ENCODE measurements at regions not wholly inside any gene's neighbourhood (a gene's known extent, or its start where the extent isn't known, plus 50 kb on each side); places are given as distances from the start of the nearest gene placed in this dataset.

DNA sequence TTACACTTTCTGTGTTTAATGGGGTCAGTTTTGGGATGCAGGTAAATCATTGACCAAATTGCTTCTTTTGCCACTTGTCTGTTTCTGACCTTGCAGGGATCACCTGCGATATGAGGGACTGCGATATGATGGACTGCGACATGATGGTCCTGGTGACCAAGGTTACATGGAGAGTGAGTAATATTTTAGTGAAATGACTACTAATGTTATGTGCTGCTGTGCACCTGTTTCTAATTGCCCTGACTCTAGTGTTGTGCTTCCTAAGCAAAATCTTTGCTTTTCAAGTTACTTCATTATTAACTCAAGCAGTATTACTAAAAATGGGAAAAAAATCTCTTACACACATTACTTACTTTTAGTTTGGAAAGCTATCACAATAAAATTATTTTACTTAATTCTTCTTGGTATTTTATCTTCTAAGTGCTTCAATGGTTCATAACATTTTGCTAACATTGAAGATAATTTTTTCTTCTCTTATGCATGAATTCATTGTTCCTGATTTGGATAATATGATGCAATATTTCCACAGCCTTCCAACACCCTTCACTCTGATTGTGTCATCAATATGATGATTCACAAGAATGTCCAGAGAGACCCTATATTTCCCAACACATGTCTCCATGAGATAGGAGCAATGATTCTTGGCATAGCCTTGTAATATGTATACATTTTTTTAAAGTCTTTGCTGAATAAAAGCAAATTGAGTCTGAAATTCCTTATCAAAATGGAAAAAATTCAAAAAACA lies 306.2 kb upstream of the AKR1E2 start:
- no peak for DNase-seq

DNA sequence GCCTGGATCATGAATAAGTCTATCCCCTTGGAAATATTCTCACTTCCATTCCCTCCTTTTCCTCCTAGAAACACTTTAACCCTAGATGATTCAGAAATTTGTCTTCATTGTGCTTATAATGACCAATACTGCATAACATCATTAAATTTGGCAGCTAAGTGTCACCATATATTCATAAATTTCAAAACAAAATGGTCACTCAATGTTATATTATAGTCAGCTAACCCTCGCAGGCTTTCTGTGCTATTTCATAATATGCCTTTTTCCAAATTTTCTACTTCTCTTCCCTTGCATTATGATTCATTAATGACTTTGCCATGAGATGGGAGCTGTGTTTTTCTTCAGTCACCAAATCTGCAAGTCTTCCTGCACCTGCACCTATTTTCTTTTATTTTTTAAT lies 308.3 kb upstream of the AKR1E2 start:
- no peak for DNase-seq

DNA sequence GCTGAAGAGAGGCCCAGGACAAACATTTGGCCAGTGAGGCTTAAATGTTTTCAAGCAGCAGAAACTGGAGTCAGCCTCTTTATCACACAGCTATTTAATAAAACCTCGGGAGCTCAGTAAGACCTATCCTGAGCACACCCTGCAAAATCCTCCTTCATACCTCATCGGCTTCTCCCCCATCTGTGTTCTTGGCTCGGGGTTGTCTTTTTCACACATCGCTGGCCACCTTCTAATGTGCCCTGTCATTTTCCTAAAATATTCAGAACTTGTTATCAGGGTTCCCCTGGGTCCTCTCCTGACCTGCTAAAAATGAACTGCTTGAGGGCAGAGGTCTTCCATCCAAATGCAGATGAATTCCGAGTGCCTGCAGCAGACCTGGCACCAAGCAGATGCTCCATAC lies 310.3 kb upstream of the AKR1E2 start:
- DNase-seq, result no peak

DNA sequence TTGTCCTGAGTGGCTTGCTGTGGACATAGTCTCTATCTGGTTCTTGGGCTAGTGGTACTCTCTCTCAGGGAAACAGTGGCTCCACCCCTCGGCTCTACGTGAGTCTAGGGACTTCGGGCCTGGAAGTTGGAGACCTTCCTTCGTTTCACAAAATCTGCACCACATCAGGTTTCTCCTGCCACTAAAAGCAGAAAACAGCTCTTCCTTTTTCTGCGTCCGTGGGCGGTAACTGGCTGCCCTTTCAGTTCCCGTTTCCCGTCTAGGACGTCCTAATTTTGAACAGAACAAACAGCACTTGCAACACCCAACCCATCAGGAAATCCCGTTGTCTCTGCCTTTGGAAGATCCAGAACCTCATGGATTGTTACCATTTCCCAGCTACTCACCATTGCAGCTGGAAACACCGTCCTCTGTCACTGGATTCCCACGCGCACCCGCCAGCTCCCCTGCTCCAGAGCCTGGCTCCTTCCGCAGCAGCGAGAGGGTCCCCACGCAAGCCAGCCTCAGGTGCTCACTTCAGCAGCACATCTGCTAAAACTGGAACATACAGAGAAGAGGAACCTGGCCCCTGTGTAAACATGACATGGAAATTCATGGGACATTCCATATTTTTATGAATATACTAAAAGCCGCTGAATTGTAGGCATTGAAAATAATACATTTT lies 311.4 kb upstream of the AKR1E2 start:
- DNase-seq, result no peak

DNA sequence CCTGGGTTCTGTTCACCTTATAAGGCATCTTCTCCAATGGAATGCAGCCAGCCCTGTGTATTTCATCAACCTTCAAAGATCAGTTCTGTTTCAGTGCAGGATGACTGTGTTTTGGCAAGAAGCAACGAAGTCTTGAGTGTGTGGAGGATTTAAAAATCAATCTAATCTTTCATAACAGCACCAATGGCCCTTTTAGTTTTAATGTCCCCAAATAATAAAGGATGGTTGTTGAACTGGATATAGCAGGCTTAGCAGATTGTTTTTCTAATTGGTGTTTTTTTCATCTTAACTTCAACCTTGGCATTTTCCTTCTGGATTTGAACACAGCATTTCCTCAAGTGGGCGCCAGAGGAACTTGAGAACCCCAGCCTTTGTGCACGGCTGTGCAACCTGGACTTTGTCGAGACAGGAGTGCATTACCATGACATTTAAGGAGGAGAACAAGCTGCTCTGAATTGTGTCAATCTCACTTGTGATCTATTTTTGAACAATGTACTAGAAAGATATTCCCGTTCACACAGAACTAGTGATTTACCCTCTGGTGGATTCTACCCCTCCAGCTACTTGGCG lies 313.3 kb upstream of the AKR1E2 start:
- DNase-seq, result no peak

DNA sequence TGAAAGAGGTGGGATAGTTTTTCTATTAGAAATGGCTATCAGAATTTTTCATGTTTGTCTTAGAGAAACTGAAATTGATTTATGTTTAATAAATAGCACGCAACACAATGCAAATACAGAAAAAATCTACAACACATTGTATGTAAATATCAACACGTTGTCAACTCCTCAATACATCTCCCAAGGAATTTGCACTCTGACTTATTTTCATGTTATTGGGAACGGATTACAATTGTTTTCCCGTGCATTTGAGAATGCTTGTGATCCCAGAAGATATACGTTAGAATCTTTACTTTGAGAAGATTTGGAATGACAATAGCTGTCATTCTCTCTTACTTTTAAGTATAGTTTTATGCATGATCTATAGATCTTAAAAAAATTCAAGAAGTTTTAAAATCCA lies 313.8 kb upstream of the AKR1E2 start:
- DNase-seq, result no peak

DNA sequence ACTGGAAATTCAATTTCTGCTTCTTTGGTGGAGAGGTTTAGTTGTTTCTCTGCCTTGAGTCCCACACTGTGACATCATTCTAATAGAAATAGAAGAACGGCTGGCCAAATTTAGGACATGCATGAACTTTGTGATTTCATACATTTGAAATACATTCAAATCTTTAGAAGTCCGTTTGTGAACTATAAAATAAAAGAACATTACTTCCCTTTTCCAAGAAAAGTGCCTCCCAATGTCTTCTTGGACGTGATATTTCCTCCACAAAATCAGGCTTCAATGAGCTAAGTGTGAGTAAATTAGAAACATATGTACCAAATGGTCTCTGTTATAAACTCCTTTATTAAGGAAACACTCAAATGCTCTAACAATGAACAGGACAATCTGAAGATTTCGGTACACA lies 314.5 kb upstream of the AKR1E2 start:
- DNase-seq, result no peak

DNA sequence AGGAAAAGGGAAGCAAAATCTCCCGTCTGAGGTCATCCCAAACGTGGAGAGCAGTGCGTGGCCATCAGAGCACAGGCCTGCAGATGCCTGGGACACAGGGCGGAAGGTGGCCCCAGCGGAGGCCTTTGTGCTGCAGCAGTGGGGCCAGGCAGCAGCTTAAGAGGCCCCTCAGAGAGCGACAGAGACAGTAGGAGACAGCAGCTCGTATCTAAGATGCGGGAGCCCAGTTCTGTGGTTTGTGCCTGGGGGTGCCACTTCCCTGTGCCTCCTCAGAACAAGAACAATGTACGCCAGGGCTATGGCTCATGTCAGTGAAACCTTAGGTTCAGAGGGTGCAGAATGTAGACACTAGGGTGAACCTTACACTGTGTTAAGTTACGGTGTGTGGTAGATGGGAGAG lies 316.6 kb upstream of the AKR1E2 start:
- DNase-seq, result no peak

DNA sequence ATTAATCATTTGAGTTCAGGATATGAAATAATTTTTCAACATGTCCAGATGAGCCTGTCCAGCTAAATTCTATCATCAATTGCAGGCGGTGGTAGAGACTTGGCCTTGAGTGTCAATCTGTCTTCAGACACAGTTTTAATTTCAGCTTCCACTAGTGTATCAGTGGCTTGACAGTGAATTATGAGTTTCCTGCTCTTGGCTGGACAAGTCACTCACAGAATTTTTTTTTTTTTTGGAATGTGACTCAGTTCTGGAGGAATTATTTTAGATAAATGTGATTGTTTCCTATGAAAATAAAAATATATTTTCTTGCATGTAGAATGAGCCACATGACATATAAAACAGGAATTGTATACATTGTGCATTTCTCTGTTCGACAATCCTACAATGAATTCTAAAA lies 319.9 kb upstream of the AKR1E2 start:
- DNase-seq, result no peak

DNA sequence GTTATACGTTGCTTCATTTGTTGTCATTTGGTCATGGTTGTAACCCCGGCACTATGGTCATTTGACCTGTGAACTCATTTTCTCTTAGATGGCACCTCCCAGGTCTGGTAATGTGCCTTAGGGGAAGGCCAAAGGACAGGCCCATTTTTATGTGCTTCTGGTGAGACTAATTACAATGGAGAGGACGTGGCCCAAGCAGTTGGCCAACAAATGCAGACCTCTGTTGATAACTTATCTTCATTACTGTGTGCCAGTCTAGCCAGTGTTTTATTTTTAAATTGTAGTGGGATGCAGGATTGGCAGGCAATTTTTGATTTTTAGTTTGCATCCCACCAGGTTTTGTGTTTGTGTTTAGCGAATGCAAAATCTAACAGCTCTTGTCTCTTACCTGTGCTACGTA lies 321.5 kb upstream of the AKR1E2 start:
- no peak for DNase-seq

DNA sequence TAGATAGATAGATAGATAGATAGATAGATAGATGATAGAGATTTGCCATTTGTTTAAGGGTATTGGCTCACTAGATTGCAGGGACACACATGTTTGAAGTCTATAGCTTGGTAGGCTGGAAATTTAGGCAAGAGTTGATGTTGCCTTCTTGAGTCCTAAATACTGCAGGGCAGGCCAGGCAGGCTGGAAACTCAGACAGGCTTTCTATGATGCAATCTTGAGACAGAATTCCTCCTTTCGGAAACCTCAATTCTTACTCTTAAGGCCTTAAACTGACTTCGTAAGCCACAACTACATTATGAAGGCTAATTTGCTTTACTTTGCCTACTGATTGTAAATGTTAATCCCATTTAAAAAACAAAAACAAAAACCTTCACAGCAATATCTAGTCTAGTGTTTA lies 322.9 kb upstream of the AKR1E2 start:
- no peak for DNase-seq

DNA sequence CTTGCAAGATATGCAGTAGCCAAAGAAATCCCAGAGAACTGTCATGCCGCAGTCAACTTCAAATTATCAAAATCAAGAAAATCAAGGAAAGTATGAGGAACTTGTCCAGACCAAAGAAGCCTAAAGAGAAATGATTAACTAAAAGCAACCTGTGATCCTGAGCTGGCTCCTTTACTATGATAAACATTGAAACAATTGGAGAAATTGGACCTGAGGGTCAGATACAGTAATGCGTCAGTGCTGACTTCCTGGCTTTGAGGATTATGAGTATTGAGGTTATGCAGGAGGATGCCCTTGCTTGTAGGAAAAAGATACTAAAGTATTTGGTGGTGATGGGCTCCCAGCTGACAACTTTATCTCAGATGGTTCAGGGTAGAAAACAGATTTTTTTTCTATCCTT lies 324.7 kb upstream of the AKR1E2 start:
- no peak for DNase-seq

DNA sequence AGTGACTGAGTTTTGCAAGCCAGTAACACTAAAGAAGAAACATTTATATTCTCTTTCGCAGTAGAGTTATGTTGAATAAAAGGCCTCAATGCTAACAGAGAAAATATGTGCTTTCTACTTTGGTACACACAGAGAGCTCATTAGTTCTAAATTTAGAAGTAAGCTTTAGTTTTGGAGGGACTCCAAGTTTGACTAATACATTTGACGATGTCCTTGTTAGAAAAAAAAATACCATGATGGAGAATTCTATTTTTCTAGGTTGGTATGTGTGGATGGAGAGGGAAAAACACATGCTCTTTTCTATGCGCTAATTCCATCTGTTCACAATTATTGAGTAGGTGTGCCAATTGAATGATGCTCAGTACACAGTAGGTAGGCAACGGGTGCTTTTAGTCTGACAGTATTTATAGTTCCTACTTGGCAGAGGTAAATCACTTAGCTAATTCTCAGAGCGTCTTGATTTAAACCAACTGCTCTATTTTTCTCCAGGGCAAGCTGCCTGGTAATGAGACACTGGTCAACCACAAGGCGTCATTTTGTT lies 327.2 kb upstream of the AKR1E2 start:
- DNase-seq, result no peak

DNA sequence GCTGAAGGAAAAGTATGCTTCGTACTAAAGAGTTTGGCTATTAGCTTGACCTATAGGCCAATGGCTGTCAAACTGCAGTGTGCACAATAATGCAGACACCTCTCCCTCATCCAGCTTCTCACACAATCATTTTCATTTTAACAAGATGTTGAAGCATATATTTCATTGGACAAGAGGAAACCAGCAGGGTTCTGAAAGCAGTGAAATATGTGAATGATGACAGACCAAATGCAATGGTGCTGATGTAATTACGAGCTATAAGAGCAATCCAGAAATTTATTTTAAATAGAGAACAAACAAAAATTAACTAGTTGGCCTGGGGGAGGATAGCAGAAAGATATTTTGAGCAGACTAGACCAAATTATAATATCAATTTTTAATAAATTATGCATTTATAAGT lies 331.5 kb upstream of the AKR1E2 start:
- DNase-seq, result no peak

DNA sequence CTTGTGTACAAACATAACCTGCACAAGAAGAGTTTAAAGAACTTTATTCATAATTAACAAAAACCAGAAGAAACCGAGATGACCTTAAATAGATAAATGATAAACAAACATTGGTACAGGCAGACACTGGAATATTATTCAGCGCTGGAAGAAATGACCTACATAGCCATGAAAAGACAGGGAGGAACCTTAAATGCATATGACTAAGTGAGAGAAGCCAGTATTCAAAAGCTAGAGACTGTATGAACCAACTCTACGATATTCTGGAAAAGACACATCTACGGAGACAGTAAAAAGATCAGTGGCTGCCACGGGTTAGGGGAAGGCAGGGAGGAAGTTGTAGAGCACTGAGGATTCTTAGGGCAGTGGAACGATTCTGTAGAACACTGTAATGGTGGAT lies 333.8 kb upstream of the AKR1E2 start:
- DNase-seq, result no peak

DNA sequence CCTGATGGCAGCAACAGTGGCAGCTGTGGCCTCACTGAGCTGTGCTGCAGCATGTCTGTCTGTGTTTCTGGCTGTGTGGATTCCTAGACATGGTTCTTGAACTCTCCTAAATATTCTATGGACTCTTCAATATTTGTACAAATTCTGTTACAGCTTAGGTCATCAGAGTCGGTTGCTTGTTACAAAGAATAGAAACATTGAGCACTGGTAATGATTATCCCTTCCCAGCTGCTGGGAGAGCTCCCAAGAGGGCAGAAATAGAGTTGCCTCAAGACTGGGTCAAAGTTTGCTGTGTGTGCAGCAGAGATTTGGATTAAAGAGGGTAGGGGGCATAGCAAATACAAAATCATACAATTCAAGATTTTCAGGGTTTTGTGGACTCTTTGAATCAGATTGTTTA lies 337.1 kb upstream of the AKR1E2 start:
- no peak for DNase-seq

DNA sequence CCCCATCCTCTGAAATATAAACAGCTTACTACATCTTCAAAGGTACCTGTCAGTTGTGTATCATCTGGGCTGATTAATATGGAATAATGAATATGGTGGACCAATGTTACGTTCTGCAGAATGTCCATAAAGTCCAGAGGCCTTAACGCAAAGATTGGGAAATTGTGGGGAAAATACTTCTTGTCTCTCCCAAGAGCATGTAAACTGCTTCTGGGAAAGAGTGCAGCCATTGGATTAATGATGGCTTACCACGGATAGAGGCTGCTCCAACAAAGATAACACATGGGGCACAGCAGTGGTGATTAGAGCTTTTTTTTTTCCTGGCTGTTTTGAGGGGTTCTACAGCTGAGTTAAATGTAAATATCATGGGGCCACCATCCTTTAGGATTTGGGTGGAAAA lies 340.4 kb upstream of the AKR1E2 start:
- DNase-seq, result no peak

DNA sequence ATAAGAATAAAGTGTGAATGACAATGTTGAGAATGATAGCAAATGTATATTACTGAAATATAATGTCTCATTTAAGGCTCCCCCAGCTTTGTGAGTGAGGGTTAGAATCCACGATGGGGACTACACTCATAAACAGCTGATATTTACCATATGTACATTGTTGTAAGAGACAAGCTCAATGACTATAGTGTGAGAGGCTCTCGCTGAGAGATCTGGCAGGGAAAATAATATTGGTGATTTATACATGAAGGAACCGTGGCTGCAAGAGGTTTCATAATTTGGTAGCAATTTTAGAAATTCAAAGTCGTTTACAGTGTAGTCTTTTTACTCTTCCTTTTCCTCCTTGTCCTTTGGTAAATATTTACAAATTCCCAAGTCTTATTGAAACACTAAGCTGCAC lies 342.2 kb upstream of the AKR1E2 start:
- no peak for DNase-seq

DNA sequence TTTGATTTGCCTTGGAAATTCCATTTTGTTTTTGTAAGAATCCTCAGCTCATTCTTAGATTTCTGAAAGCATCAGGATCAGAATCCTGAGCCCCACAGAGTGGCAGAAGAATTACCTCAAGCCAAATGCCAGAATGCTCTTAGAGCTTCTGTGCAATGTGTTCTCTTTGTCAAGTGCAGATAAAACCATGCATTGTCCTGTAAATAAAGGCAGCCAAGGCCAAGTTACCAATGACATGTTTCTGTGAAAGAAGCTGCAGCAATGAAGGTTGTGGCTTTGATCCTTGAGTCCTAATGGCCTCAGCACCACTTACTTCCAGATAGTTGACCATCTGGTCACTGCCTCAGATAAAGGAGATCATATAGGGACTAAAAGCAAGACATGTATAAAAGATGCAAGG lies 343.3 kb upstream of the AKR1E2 start:
- DNase-seq, result no peak

DNA sequence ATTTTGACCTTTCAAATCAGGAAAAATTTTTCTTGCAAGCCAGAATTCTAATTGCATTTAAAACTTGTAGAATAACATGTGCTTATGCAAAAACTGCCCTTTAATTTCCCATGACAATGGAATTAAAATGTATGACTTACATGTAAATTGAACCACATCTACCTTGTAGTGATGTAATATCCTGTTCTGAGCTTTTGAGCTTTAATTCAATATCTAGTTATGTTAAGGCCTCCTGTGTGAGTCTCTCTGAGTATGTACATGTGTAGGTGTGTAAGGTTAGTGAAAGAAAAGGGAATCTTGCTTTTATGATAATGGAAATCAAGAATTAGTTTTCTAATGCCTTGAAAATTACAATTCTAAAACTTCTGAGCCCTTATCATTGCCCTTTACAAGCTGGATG lies 344.8 kb upstream of the AKR1E2 start:
- no peak for DNase-seq

DNA sequence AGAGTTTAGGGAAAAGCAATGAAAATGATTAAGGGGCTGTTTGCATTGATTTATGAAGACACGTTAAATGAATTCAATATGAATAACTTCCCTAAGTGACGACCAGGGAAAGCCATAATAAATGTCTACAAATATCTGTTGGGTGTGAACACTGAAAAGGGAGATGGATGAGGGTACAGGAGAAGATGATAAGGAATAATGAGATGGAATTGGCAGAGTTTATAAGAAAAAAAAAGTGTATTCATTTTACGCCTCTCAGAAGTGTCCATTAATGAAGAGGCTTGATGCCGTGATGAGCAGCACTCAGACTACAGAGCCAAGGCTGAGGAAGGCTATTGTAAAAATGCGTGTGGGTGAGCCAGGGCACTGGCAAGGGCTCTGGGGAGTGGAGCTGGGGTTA lies 346.7 kb upstream of the AKR1E2 start:
- no peak for DNase-seq

DNA sequence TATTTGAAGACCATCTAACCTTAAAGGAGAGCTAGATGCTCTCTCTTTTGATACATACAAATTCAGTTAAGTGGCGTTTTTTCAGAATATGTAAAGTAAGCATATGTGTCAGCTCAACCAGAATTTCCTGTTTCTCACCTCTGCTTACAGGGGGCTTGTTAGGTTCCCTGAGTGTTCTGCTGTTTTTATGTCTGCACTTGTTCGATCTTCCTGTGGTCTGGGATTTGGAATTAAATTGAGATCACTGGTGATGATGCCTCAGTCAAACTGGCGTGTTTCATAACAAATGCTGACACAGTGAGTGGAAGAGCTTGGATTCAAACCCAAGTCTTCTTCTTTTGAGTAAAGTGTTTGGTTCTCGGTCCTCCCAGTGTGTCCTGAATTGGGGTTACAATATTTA lies 348.3 kb upstream of the AKR1E2 start:
- DNase-seq, result no peak

DNA sequence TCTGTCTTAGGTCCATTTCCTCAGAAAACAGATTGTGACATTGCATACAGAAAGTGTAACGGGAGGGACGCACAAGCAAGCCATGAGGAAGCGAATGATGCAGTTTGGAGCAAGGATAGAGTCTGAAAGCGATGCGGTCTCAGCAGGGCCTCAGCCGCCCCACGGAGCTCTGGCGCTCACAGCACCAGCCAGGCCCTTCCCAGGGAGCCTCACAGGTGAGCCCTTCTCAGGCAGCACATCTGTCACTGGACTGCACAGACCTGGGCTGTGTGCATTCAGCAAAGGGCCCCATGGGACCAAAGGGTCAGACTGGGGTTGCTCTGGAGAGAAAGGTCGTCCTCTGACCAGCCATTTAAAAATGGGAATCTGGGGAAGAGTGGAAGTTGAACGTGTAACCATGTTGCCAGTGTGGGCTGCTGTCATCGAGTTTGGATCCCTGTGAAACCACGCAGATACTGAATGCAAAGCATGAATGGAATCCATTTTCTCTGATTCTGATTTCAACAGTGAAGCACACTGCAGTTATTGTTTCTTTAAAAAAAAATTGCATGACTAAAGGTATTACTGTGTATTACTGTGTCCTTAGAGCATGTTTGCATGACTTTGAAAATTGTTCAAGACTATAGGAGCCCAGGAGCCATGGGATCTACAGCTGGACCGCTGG lies 350.0 kb upstream of the AKR1E2 start:
- no peak for DNase-seq

DNA sequence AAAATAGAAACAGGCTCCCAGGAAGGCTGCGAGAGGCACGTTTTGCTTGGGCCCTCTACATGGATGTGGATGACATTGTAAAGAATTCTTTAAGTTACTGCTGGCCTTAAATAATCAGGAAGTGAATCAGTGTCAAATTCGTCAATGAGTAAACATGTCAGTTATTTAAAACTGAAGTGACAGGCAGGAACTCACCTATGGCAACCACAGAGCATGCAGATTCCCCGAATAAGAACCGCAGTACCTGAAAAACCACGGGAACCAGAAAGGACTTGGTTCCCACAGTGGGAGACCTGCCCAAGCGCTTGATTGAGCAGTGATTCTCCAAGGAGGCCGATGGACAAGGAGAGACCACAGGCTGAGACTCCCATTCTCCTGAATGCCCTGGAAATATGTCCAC lies 351.2 kb upstream of the AKR1E2 start:
- DNase-seq, result no peak

Data from activated naive CD4-positive, alpha-beta T cell (primary cell).